Stomach (tissue), 4 donors: ENCODE measurements at regions not wholly inside any gene's neighbourhood (a gene's known extent, or its start where the extent isn't known, plus 50 kb on each side); places are given as distances from the start of the nearest gene placed in this dataset.

Experiments
- POLR2A ChIP-seq, 4 donors: fragments of 450-650 bp; IDR thresholded peaks; one replicate each; pipeline ENCODE4 v1.6.1; 2016; ENCODE audit warnings: antibody characterized with exemption in 4 of 4, control low read depth in 2 of 4, mild to moderate bottlenecking in 1 of 4, moderate library complexity in 1 of 4
- TF ChIP-seq, protein P1 (sequence below), 7 experiments: fragments of 450-650 bp in 4 of 7; fragments of 200-600 bp in 3 of 7; sonication (generic) in 3 of 7; IDR thresholded peaks; one replicate each; pipeline ENCODE4 v1.5.1; 2016 to 2019; ENCODE audit warnings: antibody characterized with exemption in 7 of 7, control low read depth in 2 of 7, mild to moderate bottlenecking in 1 of 7

DNA sequence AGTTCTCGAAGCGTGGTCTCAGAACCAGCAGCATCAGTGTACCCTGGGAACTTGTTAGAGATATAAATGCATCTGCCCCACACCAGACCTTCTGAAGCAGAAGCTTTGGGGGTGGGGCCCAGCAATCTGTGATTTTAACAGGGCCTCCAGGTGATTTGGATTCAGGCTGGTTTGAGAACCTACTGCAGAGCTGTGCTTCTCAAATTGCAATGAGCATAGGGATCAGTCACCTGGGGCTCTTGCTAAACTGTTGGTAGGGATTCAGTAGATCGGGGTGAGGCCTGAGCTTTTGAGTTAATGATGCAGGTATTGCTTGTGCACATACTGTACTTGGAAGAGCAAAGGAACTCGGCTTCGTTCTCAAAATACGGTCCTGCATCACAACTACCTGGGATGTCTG lies 243.6 kb upstream of the PODXL start:
- TF ChIP-seq, protein P1, sequence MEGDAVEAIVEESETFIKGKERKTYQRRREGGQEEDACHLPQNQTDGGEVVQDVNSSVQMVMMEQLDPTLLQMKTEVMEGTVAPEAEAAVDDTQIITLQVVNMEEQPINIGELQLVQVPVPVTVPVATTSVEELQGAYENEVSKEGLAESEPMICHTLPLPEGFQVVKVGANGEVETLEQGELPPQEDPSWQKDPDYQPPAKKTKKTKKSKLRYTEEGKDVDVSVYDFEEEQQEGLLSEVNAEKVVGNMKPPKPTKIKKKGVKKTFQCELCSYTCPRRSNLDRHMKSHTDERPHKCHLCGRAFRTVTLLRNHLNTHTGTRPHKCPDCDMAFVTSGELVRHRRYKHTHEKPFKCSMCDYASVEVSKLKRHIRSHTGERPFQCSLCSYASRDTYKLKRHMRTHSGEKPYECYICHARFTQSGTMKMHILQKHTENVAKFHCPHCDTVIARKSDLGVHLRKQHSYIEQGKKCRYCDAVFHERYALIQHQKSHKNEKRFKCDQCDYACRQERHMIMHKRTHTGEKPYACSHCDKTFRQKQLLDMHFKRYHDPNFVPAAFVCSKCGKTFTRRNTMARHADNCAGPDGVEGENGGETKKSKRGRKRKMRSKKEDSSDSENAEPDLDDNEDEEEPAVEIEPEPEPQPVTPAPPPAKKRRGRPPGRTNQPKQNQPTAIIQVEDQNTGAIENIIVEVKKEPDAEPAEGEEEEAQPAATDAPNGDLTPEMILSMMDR (IDR thresholded peaks at IDR 0.05), result no peak
- TF ChIP-seq POLR2A (IDR thresholded peaks at IDR 0.05), result no peak
